Uterus (tissue), 3 donors: ENCODE measurements at regions not wholly inside any gene's neighbourhood (a gene's known extent, or its start where the extent isn't known, plus 50 kb on each side); places are given as distances from the start of the nearest gene placed in this dataset.

ENCODE experiments used
- DNase-seq, 2 donors: peaks; one replicate each; pipeline ENCODE4 v3.0.0-alpha.2; 2019 to 2020
- H3K27ac ChIP-seq, 2 donors: fragments of 200-600 bp; sonication (generic); 1 replicate in 1 of 2; 2 replicates in 1 of 2; pipeline ENCODE4 v1.5.1; 2016 to 2018
- H3K27me3 ChIP-seq, 2 donors: fragments of 200-600 bp; sonication (generic); one replicate each; pipeline ENCODE4 v1.5.1; 2018 to 2019; ENCODE audit warnings: control low read depth in 1 of 2
- H3K36me3 ChIP-seq, 2 donors: fragments of 200-600 bp; sonication (generic); one replicate each; pipeline ENCODE4 v1.5.1; 2019; ENCODE audit warnings: control low read depth in 1 of 2
- H3K4me1 ChIP-seq, 2 donors: fragments of 200-600 bp; sonication (generic); one replicate each; pipeline ENCODE4 v1.5.1; 2018 to 2019; ENCODE audit warnings: control low read depth in 1 of 2
- H3K4me3 ChIP-seq, 2 donors: fragments of 200-600 bp; sonication (generic); 1 replicate in 1 of 2; 2 replicates in 1 of 2; pipeline ENCODE4 v1.5.1; 2018 to 2019; ENCODE audit warnings: mild to moderate bottlenecking in 1 of 2
- H3K9me3 ChIP-seq, 2 donors: fragments of 200-600 bp; sonication (generic); one replicate each; pipeline ENCODE4 v1.5.1; 2019; ENCODE audit warnings: control low read depth in 1 of 2
- POLR2A ChIP-seq, 2 donors: fragments of 450-650 bp; IDR thresholded peaks; one replicate each; pipeline ENCODE4 v1.6.1; 2016; ENCODE audit warnings: antibody characterized with exemption in 2 of 2, mild to moderate bottlenecking in 1 of 2, moderate library complexity in 1 of 2
- intact Hi-C: fragments of 100-400 bp; cut with DNase I; formaldehyde crosslinking; loops from one replicate; pipeline ENCODE4 v1.15.1; 2023; ENCODE audit warnings: low total_unique reads
- TF ChIP-seq, protein P1 (sequence below), 4 experiments: fragments of 200-600 bp in 2 of 4; fragments of 450-650 bp in 2 of 4; sonication (generic) in 2 of 4; IDR thresholded peaks; one replicate each; pipeline ENCODE4 v1.5.1; 2016 to 2019; ENCODE audit warnings: antibody characterized with exemption in 4 of 4, mild to moderate bottlenecking in 2 of 4, moderate library complexity in 1 of 4
- donor health status: DM: yes; HTN: yes; CAD: no.

- Histone ChIP-seq H3K4me1 (no peaks in the 10 kb centered on the region), H3K4me3 (no peak overlapping the region), H3K36me3 (no peaks in the 10 kb centered on the region), H3K27ac (no peak overlapping the region), H3K9me3 (no peaks in the 10 kb centered on the region), H3K27me3 (no peaks in the 10 kb centered on the region)
- intact Hi-C loops = no loop called here
- TF ChIP-seq POLR2A (IDR thresholded peaks at IDR 0.05) = no peak
- TF ChIP-seq, protein P1, sequence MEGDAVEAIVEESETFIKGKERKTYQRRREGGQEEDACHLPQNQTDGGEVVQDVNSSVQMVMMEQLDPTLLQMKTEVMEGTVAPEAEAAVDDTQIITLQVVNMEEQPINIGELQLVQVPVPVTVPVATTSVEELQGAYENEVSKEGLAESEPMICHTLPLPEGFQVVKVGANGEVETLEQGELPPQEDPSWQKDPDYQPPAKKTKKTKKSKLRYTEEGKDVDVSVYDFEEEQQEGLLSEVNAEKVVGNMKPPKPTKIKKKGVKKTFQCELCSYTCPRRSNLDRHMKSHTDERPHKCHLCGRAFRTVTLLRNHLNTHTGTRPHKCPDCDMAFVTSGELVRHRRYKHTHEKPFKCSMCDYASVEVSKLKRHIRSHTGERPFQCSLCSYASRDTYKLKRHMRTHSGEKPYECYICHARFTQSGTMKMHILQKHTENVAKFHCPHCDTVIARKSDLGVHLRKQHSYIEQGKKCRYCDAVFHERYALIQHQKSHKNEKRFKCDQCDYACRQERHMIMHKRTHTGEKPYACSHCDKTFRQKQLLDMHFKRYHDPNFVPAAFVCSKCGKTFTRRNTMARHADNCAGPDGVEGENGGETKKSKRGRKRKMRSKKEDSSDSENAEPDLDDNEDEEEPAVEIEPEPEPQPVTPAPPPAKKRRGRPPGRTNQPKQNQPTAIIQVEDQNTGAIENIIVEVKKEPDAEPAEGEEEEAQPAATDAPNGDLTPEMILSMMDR (IDR thresholded peaks at IDR 0.05) = no peak
- DNase-seq = no peak
Observed at GRCh38 chr4:153922148-153922547, 133.3 kb upstream of the SFRP2 start.

GRCh38 chr4:153919667-153920066 lies 130.8 kb upstream of the SFRP2 start:
- H3K36me3 ChIP-seq = no peaks in the 10 kb centered on the region
- H3K27ac ChIP-seq = no peak overlapping the region
- no peak overlapping the region for H3K4me3 ChIP-seq
- no peaks in the 10 kb centered on the region for H3K27me3 ChIP-seq
- H3K9me3 ChIP-seq = no peaks in the 10 kb centered on the region
- no peak for DNase-seq
- intact Hi-C loops = no loop called here
- TF ChIP-seq, protein P1 (IDR thresholded peaks at IDR 0.05) = no peak
- no peak for TF ChIP-seq POLR2A (IDR thresholded peaks at IDR 0.05)
- no peaks in the 10 kb centered on the region for H3K4me1 ChIP-seq

- no peaks in the 10 kb centered on the region for H3K36me3 ChIP-seq
- no peaks in the 10 kb centered on the region for H3K27me3 ChIP-seq
- H3K9me3 ChIP-seq = no peaks in the 10 kb centered on the region
- TF ChIP-seq, protein P1 (IDR thresholded peaks at IDR 0.05) = no peak
- intact Hi-C loops = no loop called here
- DNase-seq = no peak
- H3K4me3 ChIP-seq = no peak overlapping the region
- H3K27ac ChIP-seq = no peak overlapping the region
- no peaks in the 10 kb centered on the region for H3K4me1 ChIP-seq
Observed at GRCh38 chr4:153916273-153916755, 127.4 kb upstream of the SFRP2 start.

DNA sequence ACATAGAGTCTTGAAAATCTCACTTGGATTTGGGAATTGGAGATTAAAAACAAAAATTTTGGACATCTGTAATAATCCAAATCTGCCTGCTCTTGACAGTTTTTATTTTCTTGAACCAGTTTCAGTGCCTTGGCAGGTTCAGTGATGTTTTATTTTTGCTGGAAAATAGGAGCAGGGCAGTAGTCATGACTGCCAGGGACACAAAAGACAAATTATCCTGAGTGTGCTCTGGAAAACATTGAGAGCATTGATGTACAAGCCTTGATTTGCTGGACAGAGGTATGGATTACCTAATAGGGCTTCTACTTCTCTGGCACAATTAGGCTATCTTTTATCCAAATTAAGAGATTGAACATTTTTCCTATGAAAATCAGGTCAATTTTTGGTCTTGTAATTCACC lies 123.4 kb upstream of the SFRP2 start:
- no peaks in the 10 kb centered on the region for H3K27me3 ChIP-seq
- no peak overlapping the region for H3K4me3 ChIP-seq
- no peaks in the 10 kb centered on the region for H3K4me1 ChIP-seq
- no peak overlapping the region for H3K27ac ChIP-seq
- no peak for TF ChIP-seq POLR2A (IDR thresholded peaks at IDR 0.05)
- TF ChIP-seq, protein P1 (IDR thresholded peaks at IDR 0.05) = no peak
- H3K9me3 ChIP-seq = no peaks in the 10 kb centered on the region
- intact Hi-C loops = no loop called here
- no peak for DNase-seq
- no peaks in the 10 kb centered on the region for H3K36me3 ChIP-seq

DNA sequence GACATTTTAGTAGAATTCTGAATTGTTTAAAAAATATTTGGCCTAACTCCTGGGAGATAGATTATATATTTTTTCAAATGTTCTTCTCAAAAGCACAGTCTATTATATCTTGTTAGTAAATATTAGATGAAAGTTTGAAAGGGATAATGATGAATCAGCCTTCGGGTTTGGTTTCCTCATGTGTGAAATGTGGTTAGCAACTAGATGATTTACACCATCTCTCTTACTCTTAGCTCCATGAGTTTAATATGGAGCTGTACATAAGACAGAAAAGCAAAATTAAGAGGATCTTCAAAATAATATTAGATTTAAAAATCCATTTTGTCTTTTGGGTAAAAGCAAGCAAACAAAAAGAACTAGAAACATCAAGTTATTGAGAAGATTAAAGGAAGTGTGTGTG lies 120.8 kb upstream of the SFRP2 start:
- no peak for TF ChIP-seq POLR2A (IDR thresholded peaks at IDR 0.05)
- TF ChIP-seq, protein P1 (IDR thresholded peaks at IDR 0.05) = no peak
- no peak overlapping the region for H3K27ac ChIP-seq
- H3K9me3 ChIP-seq = no peaks in the 10 kb centered on the region
- H3K36me3 ChIP-seq = no peaks in the 10 kb centered on the region
- H3K4me3 ChIP-seq = no peak overlapping the region
- intact Hi-C loops = no loop called here
- no peaks in the 10 kb centered on the region for H3K27me3 ChIP-seq
- DNase-seq = no peak
- H3K4me1 ChIP-seq = no peaks in the 10 kb centered on the region
